ENCODE measurements at regions not wholly inside any gene's neighbourhood (a gene's known extent, or its start where the extent isn't known, plus 50 kb on each side); places are given as distances from the start of the nearest gene placed in this dataset.
"Not testable (repeated sequence)": the region's sequence is repeated elsewhere in the genome, so short reads cannot be mapped to it uniquely, and the experiment has no call there.

- DNase-seq = not testable (repeated sequence)
Measured at GRCh38 chr15:22665711-22666110, 120.7 kb upstream of the NIPA1 start.

GRCh38 chr15:22684786-22685185 is 101.7 kb upstream of the NIPA1 start:
- not testable (repeated sequence) for DNase-seq

- DNase-seq = not testable (repeated sequence)
Measured at GRCh38 chr15:22699881-22700280, 86.6 kb upstream of the NIPA1 start.

- not testable (repeated sequence) for DNase-seq
Measured at GRCh38 chr15:22710831-22711341, 75.6 kb upstream of the NIPA1 start.

- DNase-seq = not testable (repeated sequence)
Measured at GRCh38 chr15:22713933-22714332, 72.5 kb upstream of the NIPA1 start.

GRCh38 chr15:22714358-22715132 is 71.9 kb upstream of the NIPA1 start:
- DNase-seq = peak in 1 of 2 donors; percentile 2

- DNase-seq = peak in 1 of 2 donors; percentile 0
Measured at GRCh38 chr15:22715133-22715845, 71.2 kb upstream of the NIPA1 start.

GRCh38 chr15:22719980-22720379 is 66.5 kb upstream of the NIPA1 start:
- DNase-seq = not testable (repeated sequence)

- not testable (repeated sequence) for DNase-seq
Measured at GRCh38 chr15:22726104-22726503, 60.3 kb upstream of the NIPA1 start.

- DNase-seq = not testable (repeated sequence)
Measured at GRCh38 chr15:22735067-22735466, 51.4 kb upstream of the NIPA1 start.

GRCh38 chr15:22735781-22736180 is 50.7 kb upstream of the NIPA1 start:
- DNase-seq = no peak

- not testable (repeated sequence) for DNase-seq
Measured at GRCh38 chr15:22736200-22736599, 50.2 kb upstream of the NIPA1 start.
